ENCODE measurements at regions not wholly inside any gene's neighbourhood (a gene's known extent, or its start where the extent isn't known, plus 50 kb on each side); places are given as distances from the start of the nearest gene placed in this dataset.

DNA sequence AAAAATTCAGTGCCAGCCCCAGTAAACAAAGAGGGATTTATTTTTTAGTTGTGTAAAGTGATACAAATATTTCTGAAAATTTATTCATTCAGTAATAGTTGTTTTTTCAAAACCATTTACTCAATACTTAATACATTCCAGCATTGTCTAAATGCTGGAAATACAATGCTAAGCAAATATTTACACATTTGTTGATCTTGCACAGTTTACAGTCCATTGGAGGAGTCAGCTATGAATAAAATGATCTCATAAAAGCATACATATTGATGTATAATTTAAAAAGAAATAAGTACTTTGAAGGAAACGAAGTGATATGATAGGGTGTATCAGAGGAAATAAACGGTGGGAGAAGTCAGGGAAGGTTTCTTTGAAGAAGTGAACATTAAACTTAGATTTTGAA, 1942.1 kb upstream of the ADGRL3 start:
- no peaks in the 10 kb centered on the region for H3K36me3 Mint-ChIP-seq (ENCODE audit: insufficient read depth in 1 of 3, low read depth in 3 of 3)
- H3K27ac Mint-ChIP-seq = no peak overlapping the region; a peak in 1 of 7 replicates
- Histone ChIP-seq H2BK12ac (ENCODE audit: insufficient read length, low read depth, low read length) (no peak overlapping the region), H2BK5ac (ENCODE audit: insufficient read length, low read length) (no peak overlapping the region), H2AFZ (ENCODE audit: low read length) (no peak overlapping the region), H4K20me1 (ENCODE audit: control insufficient read depth, insufficient read depth, insufficient read length) (no peaks in the 10 kb centered on the region), H3K4ac (ENCODE audit: low read depth, low read length) (no peak overlapping the region), H3K27me3 (ENCODE audit: insufficient read depth, low read length) (no peaks in the 10 kb centered on the region), H3K23ac (ENCODE audit: insufficient read length, low read depth, low read length) (no peak overlapping the region), H2BK15ac (ENCODE audit: low read depth, low read length) (no peak overlapping the region), H3K23me2 (ENCODE audit: insufficient read length, low read depth, low read length, poor library complexity, severe bottlenecking) (no peaks in the 10 kb centered on the region), H3K9ac (ENCODE audit: extremely low read depth, insufficient read length, low read length) (no peak overlapping the region), H2AK5ac (ENCODE audit: insufficient read length, low read length) (no peak overlapping the region), H3K56ac (ENCODE audit: insufficient read length, low read depth, low read length) (no peak overlapping the region), H3K18ac (ENCODE audit: insufficient read length, low read depth, low read length) (no peak overlapping the region), H3K4me2 (ENCODE audit: insufficient read depth, insufficient read length, low read length) (no peak overlapping the region), H3K9me3 (ENCODE audit: control insufficient read depth, low read depth, low read length) (no peaks in the 10 kb centered on the region), H4K91ac (ENCODE audit: insufficient read length, low read depth, low read length) (no peak overlapping the region), H2BK120ac (ENCODE audit: low read depth, low read length, poor library complexity, severe bottlenecking) (no peak overlapping the region), H3K14ac (ENCODE audit: insufficient read depth, low read length) (no peak overlapping the region), H2BK20ac (ENCODE audit: low read depth, low read length, poor library complexity, severe bottlenecking) (no peak overlapping the region), H3T11ph (ENCODE audit: low read length) (no peak overlapping the region), H4K5ac (ENCODE audit: insufficient read length, low read depth, low read length) (no peak overlapping the region), H3K27ac (ENCODE audit: insufficient read length, low read depth, low read length) (no peak overlapping the region), H3K79me1 (ENCODE audit: insufficient read depth, low read depth, low read length, poor library complexity, severe bottlenecking) (no peaks in the 10 kb centered on the region), H3K4me1 (ENCODE audit: insufficient read depth, low read length) (no peaks in the 10 kb centered on the region), H3K79me2 (ENCODE audit: insufficient read depth, low read length) (no peaks in the 10 kb centered on the region), H4K8ac (replicated peaks; ENCODE audit: insufficient read length, low read depth, low read length) (no peak overlapping the region)
- H3K9me3 Mint-ChIP-seq = peaks cover 0 to 2% of the 10 kb centered on the region in 2 experiments; a peak in 1 of 5 replicates
- peaks cover 0 to 7% of the 10 kb centered on the region in 2 experiments; a peak in 2 of 4 replicates for H3K4me1 Mint-ChIP-seq
- DNase-seq = no peak
- WGBS (ENCODE audit: extremely low coverage, insufficient read length, low lambda C conversion rate) = no CpG with 5 or more reads among the region's 2 CpGs
- no peak overlapping the region for H3K4me3 Mint-ChIP-seq
- TF ChIP-seq, protein P1, sequence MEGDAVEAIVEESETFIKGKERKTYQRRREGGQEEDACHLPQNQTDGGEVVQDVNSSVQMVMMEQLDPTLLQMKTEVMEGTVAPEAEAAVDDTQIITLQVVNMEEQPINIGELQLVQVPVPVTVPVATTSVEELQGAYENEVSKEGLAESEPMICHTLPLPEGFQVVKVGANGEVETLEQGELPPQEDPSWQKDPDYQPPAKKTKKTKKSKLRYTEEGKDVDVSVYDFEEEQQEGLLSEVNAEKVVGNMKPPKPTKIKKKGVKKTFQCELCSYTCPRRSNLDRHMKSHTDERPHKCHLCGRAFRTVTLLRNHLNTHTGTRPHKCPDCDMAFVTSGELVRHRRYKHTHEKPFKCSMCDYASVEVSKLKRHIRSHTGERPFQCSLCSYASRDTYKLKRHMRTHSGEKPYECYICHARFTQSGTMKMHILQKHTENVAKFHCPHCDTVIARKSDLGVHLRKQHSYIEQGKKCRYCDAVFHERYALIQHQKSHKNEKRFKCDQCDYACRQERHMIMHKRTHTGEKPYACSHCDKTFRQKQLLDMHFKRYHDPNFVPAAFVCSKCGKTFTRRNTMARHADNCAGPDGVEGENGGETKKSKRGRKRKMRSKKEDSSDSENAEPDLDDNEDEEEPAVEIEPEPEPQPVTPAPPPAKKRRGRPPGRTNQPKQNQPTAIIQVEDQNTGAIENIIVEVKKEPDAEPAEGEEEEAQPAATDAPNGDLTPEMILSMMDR (conservative IDR thresholded peaks at IDR 0.05) = no peak
- H3K27me3 Mint-ChIP-seq (ENCODE audit: low read depth) = no peaks in the 10 kb centered on the region

Measured in H9 (cell line).